GM18867 (cell line): ENCODE measurements at regions not wholly inside any gene's neighbourhood (a gene's known extent, or its start where the extent isn't known, plus 50 kb on each side); places are given as distances from the start of the nearest gene placed in this dataset.
"Not testable (repeated sequence)": the region's sequence is repeated elsewhere in the genome, so short reads cannot be mapped to it uniquely, and the experiment has no call there.

Source experiments
- ATAC-seq: cut with Tn5 transposase; IDR thresholded peaks from one replicate; pipeline ENCODE4 v1.9.1; 2021; ENCODE audit warnings: mild to moderate bottlenecking, moderate library complexity; ENCODE audit not compliant: unreplicated experiment

DNA sequence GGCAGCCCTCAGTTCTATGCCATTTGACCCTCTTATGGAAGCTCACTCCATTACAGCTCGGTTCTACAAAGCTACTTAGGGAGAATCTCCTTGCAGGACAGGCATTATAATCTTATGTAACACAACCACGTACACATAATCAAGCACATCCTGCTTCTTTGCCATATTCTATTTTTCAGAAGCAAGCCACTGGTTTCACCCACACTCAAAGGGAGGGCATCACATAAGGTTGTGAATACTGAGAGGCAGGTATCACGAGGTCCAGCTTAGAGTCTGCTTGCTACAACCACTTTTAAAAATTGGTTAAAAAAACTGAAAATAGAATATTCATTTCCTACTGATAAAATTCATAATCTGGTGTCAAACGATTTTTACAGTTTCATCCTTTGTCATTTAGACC lies 589.2 kb downstream of the SLC16A7 start:
- no peak for ATAC-seq

DNA sequence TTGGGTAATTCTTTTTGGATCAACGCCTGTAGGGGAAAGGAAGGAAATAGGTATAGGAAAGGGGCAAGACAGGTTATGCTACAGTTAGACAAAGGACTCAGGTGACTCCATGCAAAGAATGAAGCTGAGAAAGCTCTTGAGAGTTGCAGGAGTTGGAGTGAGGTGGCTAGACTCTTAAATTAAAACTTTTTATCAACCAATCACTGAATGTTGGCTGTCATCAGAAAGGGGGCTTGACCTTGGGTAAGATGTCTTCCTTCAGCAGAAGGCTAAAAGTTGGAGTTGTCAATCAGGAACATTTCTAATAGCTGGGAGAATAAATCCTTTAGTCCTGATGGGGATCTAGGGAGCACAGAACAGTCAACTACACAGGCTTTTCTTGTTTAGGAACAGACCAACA lies 595.4 kb downstream of the SLC16A7 start:
- no peak for ATAC-seq

DNA sequence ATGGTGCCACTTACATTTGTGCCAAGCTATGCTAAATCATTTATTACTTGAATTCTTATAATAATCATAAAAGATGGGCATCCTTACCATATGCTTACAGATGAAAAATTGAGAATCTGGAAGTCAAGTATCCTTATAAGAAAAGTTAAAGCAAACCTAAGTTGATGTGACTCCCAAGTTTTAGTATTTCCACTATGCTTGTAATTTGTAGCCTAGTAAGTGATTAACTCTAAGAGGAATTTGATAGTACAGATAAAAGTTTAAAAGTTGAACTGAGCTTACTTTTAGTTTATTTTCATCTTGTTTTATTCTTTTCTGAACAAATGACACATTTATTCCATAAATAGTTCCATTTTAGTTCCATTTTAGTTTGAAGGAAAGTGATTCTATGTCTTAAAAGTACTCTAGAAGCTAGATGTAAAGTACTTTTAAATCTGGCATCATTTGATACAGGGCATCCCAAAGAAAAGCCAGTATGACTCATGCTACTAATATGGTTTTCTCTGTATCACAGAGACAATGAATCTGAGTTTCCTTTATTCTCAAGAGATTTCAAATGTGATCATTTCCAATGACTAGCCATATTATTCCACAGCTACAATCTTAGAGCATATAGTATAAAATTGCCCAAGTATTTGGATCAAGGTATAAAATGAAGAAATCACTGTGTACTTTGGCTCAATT lies 596.0 kb downstream of the SLC16A7 start:
- no peak for ATAC-seq

DNA sequence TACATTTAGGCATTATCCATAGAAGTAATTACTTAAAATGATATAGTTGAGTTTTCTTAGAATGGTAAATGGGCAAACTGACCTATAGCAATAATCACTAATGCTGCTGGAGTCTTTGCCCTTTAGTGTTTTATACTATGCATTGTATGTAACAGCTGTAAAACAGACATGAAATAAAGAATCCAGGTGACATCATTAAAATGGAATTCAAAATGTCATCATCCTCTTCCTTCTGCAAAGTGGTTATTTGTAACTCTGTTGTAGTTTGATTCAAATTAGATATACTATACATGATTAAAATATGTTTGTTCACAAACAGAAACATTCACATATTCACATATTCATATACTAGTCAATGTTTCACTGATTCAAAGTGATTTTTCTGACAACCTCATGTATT lies 598.8 kb downstream of the SLC16A7 start:
- ATAC-seq, result no peak

DNA sequence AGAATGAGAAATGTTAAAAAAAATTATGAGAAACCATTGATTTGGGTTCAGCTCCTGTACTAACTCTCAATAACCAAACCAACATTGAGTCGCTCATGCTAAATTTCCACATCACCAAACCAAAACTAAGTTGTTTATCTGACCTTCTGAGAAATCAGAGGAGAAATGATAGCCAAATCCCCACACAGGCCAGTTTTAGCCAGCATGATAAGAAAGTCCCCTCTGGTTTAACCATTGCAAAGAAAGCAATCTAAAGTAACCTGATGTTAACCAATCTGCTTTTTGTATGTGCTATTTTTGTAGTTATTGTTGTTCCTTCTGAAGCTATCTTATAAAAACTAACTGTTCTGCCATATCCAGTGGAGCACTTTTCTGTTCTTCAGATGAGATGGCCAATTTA lies 599.7 kb downstream of the SLC16A7 start:
- no peak for ATAC-seq

DNA sequence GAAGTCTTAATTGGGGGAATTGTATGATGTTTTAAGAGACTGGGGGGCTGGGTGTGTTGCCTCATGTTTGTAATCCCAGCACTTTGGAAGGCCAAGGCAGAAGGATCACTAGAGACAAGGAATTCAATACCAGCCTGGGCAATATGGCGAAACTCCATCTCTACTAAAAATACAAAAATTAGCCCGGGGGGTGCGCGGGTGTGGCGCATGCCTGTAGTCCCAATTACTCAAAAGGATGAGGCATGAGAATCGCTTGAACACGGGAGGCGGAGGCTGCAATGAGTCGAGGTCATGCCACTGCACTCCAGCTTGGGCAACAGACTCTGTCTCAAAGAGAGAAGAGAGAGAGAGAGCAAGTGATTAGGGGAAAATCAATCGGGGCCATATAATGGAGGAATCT lies 600.5 kb downstream of the SLC16A7 start:
- no peak for ATAC-seq

DNA sequence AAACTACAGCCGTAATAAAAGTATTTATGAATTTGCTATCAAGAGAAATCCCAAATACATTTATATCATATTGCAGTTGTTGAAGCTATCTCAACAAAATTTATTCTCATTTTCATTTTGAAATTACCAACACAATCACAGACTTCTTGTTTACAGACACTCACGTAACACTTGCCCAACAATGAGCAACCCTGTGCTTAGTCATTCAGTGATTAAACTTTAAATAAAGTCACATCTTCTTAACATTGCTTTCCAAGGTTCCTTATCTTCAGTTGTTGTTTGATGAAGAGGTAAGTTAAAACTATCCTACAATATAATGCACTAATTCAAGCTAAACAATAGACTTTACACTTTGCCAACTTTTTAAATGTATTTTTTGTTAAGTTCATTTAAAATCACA lies 601.8 kb downstream of the SLC16A7 start:
- ATAC-seq, result no peak

DNA sequence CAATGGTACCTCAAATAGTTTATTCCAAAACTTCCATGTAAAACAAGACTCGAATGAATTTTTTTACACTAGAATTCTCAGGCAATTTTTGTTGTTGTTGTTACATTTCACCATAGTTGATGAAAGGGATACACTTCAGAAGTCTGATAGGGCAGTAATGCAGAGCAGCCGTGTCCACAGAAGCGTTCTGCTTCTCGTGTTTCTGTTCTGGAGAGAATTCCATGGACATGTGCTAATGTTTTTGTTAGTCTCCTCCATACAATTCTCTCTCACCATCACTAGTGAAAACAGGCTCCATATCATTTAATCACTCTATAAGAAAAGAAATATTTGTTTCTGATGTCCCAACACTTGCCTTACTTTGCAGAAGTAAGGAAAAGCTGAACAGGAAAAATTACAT lies 606.1 kb downstream of the SLC16A7 start:
- no peak for ATAC-seq

DNA sequence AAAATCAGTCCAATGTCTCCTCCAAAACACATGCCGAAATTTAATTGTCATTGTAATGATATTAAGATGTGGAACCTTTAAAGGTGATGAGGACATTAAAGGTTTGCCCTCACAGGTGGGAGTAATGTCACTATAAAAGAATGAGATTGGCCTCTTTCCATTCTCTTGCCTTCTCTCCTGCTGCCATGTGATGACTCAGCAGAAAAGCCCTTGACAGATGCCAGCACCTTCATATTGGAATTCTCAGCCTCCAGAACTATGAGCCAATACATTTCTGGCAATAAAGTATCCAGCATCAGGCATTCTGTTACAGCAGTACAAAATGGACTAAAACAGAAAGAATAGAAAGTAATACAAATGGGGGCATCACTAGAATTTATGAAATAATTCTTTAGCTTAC lies 609.7 kb downstream of the SLC16A7 start:
- ATAC-seq, result no peak

DNA sequence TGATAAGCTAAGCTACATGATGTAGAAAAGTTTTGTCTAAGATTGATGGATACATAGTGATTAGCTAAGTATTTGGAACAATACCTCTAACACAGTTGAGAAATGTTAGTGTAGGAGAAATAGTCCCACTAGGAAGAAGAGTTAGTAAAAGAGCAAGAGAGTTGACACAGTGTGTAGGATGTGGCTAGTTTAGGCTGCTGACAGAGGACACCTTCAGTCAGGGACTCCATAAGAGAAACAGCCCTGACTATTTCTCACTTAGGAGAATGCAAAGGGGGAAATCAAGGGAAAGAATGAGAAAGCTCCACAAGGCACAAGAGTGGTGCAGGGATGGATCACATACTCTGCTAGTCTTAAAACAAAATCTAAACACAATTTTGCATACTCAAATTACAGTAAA lies 613.7 kb downstream of the SLC16A7 start:
- ATAC-seq, result no peak

DNA sequence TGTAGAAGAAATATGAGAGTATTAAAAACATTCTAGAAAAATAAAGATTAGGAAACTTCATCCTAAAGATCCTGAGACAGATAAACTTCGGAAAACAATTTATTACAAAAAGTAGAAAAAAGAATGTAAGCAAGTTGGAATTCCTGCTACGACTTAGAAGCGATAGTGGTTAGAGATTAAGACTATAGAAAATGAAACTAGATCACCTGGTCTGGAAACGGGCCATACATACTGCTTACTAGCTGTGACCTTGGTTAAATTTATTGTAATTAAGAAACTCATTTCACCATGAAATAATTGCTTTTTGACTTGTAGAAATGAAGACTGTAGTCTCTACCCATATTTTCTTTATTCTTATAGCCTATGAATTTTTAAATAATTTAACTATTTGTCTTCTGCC lies 614.1 kb downstream of the SLC16A7 start:
- no peak for ATAC-seq

DNA sequence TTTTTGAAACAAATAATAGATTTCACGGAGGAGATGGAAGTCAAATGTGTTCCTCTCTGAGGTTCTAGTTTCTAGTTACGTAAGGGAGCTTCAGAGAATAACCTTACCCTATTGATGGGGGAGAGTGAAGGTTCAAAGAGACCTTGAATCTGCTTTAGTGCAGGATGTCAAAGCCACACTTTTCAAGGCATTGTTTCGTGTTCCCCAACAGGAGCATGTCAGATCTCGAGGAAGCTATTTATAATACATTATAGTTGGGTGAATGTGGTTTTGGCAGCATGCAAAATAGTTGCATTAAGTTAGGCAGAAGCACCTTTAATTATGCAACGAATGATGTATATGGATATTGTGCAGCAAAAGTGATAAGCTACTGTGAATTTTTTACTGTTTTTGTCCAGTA lies 614.9 kb downstream of the SLC16A7 start:
- ATAC-seq, result no peak

DNA sequence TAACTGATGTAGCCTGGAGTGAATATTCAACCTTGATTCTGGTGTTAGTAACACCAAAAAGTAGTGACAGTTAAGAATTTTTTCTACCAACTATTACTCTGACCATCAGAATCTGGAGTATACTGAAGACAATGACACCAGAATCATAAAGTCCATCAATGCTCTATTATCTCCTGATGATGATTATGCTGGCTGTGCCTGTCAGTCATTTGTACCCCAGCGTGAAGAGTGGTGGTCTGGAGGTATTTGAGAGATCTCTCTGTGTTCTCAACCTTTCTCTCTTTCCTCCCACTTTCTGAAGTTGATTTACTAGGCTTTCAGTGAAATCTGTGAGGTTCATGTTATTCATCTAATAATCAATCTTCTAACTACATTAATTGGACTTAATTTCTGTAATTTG lies 615.4 kb downstream of the SLC16A7 start:
- ATAC-seq, result no peak

DNA sequence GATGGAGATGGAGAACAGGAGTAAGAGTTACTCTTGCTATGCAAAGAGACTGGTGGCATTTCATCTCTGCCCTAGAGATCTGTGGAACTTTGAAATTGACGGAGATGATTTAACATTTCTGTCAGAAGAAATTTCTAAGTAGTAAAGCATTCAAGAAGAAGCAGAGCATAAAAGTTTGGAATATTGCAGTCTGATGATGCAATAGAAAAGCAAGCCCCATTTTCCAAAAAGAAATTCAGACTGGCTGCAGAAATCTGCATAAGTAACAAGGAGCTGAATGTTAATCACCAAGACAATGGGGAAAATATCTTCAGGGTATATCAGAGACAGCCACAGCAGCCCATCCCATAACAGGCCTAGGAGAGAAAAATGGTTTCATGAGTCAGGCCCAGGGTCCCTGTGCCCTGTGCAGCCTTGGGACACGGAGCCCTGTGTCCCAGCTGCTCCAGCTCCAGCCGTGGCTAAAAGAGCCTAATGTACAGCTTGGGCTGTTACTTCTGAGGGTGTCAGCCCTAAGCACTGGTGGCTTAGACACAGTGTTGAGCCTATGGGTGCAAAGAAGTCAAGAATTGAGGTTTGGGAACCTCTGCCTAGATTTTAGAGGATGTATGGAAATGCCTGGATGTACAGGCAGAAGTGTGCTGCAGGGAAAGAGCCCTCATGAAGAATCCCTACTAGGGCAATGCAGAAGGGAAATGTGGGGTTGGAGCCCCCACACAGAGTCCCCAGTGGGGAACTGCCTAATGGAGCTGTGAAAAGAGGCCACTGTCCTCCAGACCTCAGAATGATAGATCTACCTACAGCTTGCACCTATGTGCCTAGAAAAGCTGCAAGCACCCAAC lies 616.6 kb downstream of the SLC16A7 start:
- no peak for ATAC-seq

DNA sequence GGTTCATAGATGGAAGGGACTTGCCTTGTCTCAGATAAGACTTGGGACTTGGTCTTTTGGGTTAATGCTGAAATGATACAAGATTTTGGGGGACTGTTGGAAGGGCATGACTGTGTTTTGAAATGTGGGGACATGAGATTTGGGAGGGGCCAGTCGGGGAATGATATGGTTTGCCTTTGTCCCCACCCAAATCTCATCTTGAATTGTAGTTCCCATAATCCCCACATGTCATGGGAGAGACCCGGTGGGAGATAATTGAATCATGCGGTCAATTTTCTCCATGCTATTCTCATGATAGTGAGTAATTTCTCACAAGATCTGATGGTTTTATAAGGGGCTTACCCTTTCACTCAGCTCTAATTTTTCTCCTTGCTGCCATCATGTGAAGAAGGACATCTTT lies 617.4 kb downstream of the SLC16A7 start:
- ATAC-seq, result not testable (repeated sequence)

DNA sequence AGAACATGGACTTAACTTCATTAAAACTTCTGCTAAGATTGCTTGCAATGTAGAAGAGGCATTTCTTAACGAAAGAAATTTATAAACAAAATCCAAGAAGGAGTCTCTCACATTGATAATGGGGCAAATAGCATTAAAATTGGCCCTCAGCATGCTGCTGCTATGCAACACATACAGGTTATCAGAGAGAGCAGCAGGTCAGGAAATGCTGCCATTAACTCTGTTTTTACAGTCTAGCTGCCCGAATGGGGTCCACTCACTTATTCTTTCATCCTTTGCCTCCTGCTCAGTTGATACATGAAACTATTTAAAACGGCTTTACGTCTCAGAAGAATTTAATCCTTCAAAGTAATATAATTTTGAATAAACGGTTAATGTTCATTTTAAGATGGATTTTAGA lies 620.4 kb downstream of the SLC16A7 start:
- no peak for ATAC-seq

DNA sequence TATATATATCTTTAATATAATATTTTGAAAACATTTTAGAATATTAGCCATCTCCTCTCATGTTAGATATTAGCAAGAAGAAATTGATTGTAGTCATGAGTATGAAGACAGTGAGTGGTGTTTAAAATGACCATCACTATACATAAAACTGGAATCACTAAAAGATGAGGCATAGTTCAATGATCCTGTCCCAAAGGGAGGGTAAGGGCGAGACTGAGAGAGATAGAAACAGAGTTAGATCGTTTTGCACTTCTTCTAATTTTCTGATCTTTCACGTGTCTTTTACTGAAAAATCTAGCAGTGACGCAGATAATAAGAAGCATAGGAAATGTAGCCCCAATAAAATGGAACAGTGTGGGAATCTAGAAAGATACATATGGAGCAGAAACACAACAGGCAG lies 627.4 kb downstream of the SLC16A7 start:
- no peak for ATAC-seq

DNA sequence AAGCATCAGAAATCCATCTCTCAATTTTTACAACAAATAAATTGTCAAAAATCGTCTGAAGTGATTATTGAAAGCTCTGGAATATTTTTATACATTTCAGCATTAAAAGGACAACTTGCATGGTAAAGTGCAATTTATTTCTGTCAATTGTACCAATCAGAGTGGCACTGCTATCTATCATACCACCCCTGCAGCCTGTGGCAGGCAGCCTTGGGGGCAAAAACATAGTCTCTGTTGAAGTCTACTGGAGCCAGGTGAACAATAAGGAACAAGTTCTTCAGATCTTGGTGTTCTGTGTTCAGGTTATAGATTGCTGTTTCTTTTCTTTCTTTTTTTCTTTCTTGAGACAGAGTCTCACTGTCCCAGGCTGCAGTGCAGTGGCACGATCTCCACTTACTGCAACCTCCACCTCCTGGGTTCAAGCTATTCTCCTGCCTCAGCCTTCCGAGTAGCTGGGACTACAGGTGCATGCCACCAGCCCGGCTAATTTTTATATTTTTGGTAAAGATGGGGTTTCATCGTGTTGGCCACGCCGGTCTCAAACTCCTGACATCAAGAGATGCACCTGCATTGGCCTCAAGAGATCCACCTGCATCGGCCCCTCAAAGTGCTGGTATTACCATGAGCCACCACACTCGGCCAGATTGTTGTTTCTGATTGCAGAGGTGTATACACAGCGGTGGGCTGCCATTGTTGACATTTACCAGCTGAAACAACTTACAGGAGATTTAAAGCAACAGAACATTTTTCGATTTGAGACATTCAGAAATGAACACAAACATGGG lies 629.6 kb downstream of the SLC16A7 start:
- ATAC-seq, result no peak

DNA sequence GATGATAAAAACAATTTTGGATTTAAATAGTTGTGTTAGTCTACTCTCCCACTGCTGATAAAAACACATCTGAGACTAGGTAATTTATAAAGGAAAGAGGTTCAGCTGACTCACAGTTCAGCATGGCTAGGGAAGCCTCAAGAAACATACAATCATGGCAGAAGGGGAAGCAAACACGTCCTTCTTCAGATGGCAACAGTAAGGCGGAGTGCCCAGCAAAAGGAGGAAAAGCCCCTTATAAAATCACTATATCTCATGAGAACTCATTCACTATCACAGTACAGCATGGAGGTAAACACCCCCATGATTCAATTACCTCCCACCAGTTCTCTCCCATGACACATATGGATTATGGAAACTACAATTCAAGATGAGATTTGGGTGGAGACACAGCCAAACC lies 632.1 kb downstream of the SLC16A7 start:
- ATAC-seq, result no peak

DNA sequence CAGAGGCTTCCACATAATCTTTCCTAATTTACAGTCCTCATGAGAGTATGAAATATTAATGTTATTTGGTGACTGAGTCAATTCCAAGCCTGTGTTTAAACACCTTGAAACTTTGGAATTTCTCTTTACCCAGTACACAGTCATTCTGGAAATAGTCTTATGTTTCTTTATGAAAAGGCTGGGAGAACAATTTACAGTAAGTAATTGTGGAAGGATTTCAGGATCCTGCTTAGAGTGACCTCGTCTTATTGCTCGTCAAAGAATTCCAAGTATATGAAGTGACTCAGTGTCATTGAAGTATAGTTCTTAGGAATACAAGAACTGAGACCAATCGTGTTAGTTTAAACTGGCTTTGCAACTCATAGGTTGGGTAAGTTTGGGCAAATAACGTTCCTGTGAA lies 634.2 kb downstream of the SLC16A7 start:
- ATAC-seq, result no peak

DNA sequence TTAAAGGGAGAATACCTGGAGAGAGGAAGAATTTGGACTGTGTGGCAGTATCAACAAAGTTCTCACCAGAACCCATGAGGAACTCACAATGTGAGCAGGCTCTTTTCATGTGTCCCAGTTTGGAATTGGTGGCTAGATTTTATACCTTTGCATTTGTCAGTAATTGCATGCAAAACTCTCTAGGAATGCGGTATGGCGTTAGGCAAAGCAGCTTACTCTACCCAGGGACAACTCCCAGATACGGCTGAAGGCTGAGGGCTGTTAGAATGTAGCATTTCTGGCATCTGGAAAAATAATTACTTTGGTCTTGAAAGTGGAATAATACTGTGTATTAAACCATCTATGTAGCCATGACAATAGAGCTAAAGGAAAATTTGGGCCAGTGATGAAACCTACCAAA lies 635.5 kb downstream of the SLC16A7 start:
- ATAC-seq, result no peak
